GM10266 (cell line): ENCODE measurements at regions not wholly inside any gene's neighbourhood (a gene's known extent, or its start where the extent isn't known, plus 50 kb on each side); places are given as distances from the start of the nearest gene placed in this dataset.

Source experiments
- DNase-seq: peaks from one replicate; pipeline ENCODE4 v3.0.0; 2012; ENCODE audit errors: extremely low spot score
- TF ChIP-seq, protein P1 (sequence below): IDR thresholded peaks from 2 replicates; pipeline ENCODE4 v1.5.1; 2012; ENCODE audit warnings: mild to moderate bottlenecking, low read depth; ENCODE audit not compliant: control insufficient read depth, insufficient read depth; ENCODE audit errors: missing control alignments

DNA sequence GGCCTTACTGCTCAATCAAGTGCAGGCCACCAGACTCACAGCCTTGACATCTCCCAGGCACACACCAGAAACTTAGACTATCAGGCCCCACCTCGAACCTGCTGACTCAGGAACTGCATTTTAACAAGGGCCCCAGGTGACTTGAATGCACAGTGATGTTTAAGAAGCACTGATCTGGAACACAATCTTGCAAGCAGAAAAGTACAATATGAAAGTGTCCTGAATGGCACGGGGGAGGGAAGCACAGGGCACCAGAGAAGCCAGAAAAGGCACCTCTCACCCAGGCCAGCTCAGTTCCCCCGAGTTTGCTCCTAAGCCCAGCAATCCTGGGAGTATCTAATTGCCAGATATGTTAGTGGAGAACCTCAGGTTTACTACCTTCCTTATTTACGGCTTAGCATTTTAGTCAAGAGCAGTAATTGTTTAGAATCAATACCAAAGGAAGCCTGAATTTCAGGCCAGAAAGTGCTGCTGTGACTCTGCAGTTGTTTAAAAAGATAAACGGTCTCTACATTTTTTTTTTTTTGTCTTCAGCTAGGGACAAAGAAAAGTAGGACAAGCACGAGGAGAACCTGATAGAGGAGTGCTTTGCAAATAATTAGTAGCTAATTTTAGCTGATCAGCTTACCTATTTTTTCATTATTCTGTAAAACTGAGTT, 50.9 kb upstream of the CDC42BPA start:
- TF ChIP-seq, protein P1, sequence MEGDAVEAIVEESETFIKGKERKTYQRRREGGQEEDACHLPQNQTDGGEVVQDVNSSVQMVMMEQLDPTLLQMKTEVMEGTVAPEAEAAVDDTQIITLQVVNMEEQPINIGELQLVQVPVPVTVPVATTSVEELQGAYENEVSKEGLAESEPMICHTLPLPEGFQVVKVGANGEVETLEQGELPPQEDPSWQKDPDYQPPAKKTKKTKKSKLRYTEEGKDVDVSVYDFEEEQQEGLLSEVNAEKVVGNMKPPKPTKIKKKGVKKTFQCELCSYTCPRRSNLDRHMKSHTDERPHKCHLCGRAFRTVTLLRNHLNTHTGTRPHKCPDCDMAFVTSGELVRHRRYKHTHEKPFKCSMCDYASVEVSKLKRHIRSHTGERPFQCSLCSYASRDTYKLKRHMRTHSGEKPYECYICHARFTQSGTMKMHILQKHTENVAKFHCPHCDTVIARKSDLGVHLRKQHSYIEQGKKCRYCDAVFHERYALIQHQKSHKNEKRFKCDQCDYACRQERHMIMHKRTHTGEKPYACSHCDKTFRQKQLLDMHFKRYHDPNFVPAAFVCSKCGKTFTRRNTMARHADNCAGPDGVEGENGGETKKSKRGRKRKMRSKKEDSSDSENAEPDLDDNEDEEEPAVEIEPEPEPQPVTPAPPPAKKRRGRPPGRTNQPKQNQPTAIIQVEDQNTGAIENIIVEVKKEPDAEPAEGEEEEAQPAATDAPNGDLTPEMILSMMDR = no peak
- DNase-seq = no peak
